ENCODE measurements at regions not wholly inside any gene's neighbourhood (a gene's known extent, or its start where the extent isn't known, plus 50 kb on each side); places are given as distances from the start of the nearest gene placed in this dataset.

GRCh38 chr14:62031504-62031903 is 269.3 kb downstream of the SNAPC1 start:
- H3K4me1 ChIP-seq (ENCODE audit: insufficient read depth, low read length): no peaks in the 10 kb centered on the region
- H3K36me3 ChIP-seq (ENCODE audit: insufficient read depth, low read length): no peaks in the 10 kb centered on the region
- no peak overlapping the region for H3K9ac ChIP-seq (ENCODE audit: low read depth, low read length)
- no peaks in the 10 kb centered on the region for H3K9me3 ChIP-seq (ENCODE audit: control insufficient read depth, insufficient read depth, low read length)

GRCh38 chr14:62053188-62053587 is 291.0 kb downstream of the SNAPC1 start:
- Histone ChIP-seq H3K4me1 (ENCODE audit: insufficient read depth, low read length) (no peaks in the 10 kb centered on the region), H3K9ac (ENCODE audit: low read depth, low read length) (no peak overlapping the region), H3K9me3 (ENCODE audit: control insufficient read depth, insufficient read depth, low read length) (no peaks in the 10 kb centered on the region; the same call in none of the 2 replicates), H3K36me3 (ENCODE audit: insufficient read depth, low read length) (no peaks in the 10 kb centered on the region)

GRCh38 chr14:62056789-62057188 is 294.6 kb downstream of the SNAPC1 start:
- H3K36me3 ChIP-seq (ENCODE audit: insufficient read depth, low read length): no peaks in the 10 kb centered on the region
- no peaks in the 10 kb centered on the region for H3K4me1 ChIP-seq (ENCODE audit: insufficient read depth, low read length)
- H3K9ac ChIP-seq (ENCODE audit: low read depth, low read length): no peak overlapping the region
- no peaks in the 10 kb centered on the region for H3K9me3 ChIP-seq (ENCODE audit: control insufficient read depth, insufficient read depth, low read length)

GRCh38 chr14:62062645-62063044 is 300.4 kb downstream of the SNAPC1 start:
- Histone ChIP-seq H3K4me1 (ENCODE audit: insufficient read depth, low read length) (peaks cover 4% of the 10 kb centered on the region; the same call in 1 of the 2 replicates), H3K36me3 (ENCODE audit: insufficient read depth, low read length) (no peaks in the 10 kb centered on the region), H3K9me3 (ENCODE audit: control insufficient read depth, insufficient read depth, low read length) (no peaks in the 10 kb centered on the region), H3K9ac (ENCODE audit: low read depth, low read length) (no peak overlapping the region)

- Histone ChIP-seq H3K4me1 (ENCODE audit: insufficient read depth, low read length) (peaks cover 4% of the 10 kb centered on the region; the same call in 1 of the 2 replicates), H3K9me3 (ENCODE audit: control insufficient read depth, insufficient read depth, low read length) (no peaks in the 10 kb centered on the region), H3K9ac (ENCODE audit: low read depth, low read length) (no peak overlapping the region), H3K36me3 (ENCODE audit: insufficient read depth, low read length) (no peaks in the 10 kb centered on the region)
These were observed 302.6 kb downstream of the SNAPC1 start for GRCh38 chr14:62064751-62065323.

- Histone ChIP-seq H3K36me3 (ENCODE audit: insufficient read depth, low read length) (no peaks in the 10 kb centered on the region), H3K9ac (ENCODE audit: low read depth, low read length) (no peak overlapping the region), H3K4me1 (ENCODE audit: insufficient read depth, low read length) (peaks cover 4% of the 10 kb centered on the region; the same call in 1 of the 2 replicates), H3K9me3 (ENCODE audit: control insufficient read depth, insufficient read depth, low read length) (no peaks in the 10 kb centered on the region)
These were observed 304.1 kb downstream of the SNAPC1 start for GRCh38 chr14:62066304-62066703.

GRCh38 chr14:62071039-62071438 is 308.8 kb downstream of the SNAPC1 start:
- Histone ChIP-seq H3K9ac (ENCODE audit: low read depth, low read length) (no peak overlapping the region), H3K36me3 (ENCODE audit: insufficient read depth, low read length) (no peaks in the 10 kb centered on the region), H3K9me3 (ENCODE audit: control insufficient read depth, insufficient read depth, low read length) (no peaks in the 10 kb centered on the region), H3K4me1 (ENCODE audit: insufficient read depth, low read length) (no peaks in the 10 kb centered on the region)

- H3K9me3 ChIP-seq (ENCODE audit: control insufficient read depth, insufficient read depth, low read length): no peaks in the 10 kb centered on the region
- no peaks in the 10 kb centered on the region for H3K4me1 ChIP-seq (ENCODE audit: insufficient read depth, low read length)
- H3K36me3 ChIP-seq (ENCODE audit: insufficient read depth, low read length): no peaks in the 10 kb centered on the region
- no peak overlapping the region for H3K9ac ChIP-seq (ENCODE audit: low read depth, low read length)
These were observed 314.1 kb downstream of the SNAPC1 start for GRCh38 chr14:62076368-62076767.

- Histone ChIP-seq H3K36me3 (ENCODE audit: insufficient read depth, low read length) (no peaks in the 10 kb centered on the region), H3K4me1 (ENCODE audit: insufficient read depth, low read length) (no peaks in the 10 kb centered on the region), H3K9me3 (ENCODE audit: control insufficient read depth, insufficient read depth, low read length) (no peaks in the 10 kb centered on the region), H3K9ac (ENCODE audit: low read depth, low read length) (no peak overlapping the region)
These were observed 314.8 kb downstream of the SNAPC1 start for GRCh38 chr14:62076825-62077605.

- Histone ChIP-seq H3K36me3 (ENCODE audit: insufficient read depth, low read length) (no peaks in the 10 kb centered on the region), H3K9me3 (ENCODE audit: control insufficient read depth, insufficient read depth, low read length) (no peaks in the 10 kb centered on the region), H3K4me1 (ENCODE audit: insufficient read depth, low read length) (no peaks in the 10 kb centered on the region), H3K9ac (ENCODE audit: low read depth, low read length) (no peak overlapping the region)
These were observed 315.5 kb downstream of the SNAPC1 start for GRCh38 chr14:62077676-62078261.

GRCh38 chr14:62079038-62079437 is 316.8 kb downstream of the SNAPC1 start:
- Histone ChIP-seq H3K9ac (ENCODE audit: low read depth, low read length) (no peak overlapping the region), H3K4me1 (ENCODE audit: insufficient read depth, low read length) (no peaks in the 10 kb centered on the region), H3K9me3 (ENCODE audit: control insufficient read depth, insufficient read depth, low read length) (no peaks in the 10 kb centered on the region), H3K36me3 (ENCODE audit: insufficient read depth, low read length) (no peaks in the 10 kb centered on the region)

- H3K4me1 ChIP-seq (ENCODE audit: insufficient read depth, low read length): no peaks in the 10 kb centered on the region
- peaks cover 5% of the 10 kb centered on the region for H3K9me3 ChIP-seq (ENCODE audit: control insufficient read depth, insufficient read depth, low read length)
- no peaks in the 10 kb centered on the region; the same call in 1 of the 2 replicates for H3K36me3 ChIP-seq (ENCODE audit: insufficient read depth, low read length)
- H3K9ac ChIP-seq (ENCODE audit: low read depth, low read length): no peak overlapping the region
These were observed 318.9 kb downstream of the SNAPC1 start for GRCh38 chr14:62081012-62081612.

GRCh38 chr14:62081951-62082350 is 319.7 kb downstream of the SNAPC1 start:
- no peak overlapping the region for H3K9ac ChIP-seq (ENCODE audit: low read depth, low read length)

GRCh38 chr14:62082779-62083178 is 320.6 kb downstream of the SNAPC1 start:
- Histone ChIP-seq H3K9me3 (ENCODE audit: control insufficient read depth, insufficient read depth, low read length) (peaks cover 5% of the 10 kb centered on the region), H3K4me1 (ENCODE audit: insufficient read depth, low read length) (no peaks in the 10 kb centered on the region), H3K9ac (ENCODE audit: low read depth, low read length) (no peak overlapping the region), H3K36me3 (ENCODE audit: insufficient read depth, low read length) (no peaks in the 10 kb centered on the region; the same call in 1 of the 2 replicates)

More at GRCh38 chr14:62081951-62082350, 319.7 kb downstream of the SNAPC1 start:
- Histone ChIP-seq H3K9me3 (ENCODE audit: control insufficient read depth, insufficient read depth, low read length) (peaks cover 5% of the 10 kb centered on the region), H3K36me3 (ENCODE audit: insufficient read depth, low read length) (no peaks in the 10 kb centered on the region; the same call in 1 of the 2 replicates), H3K4me1 (ENCODE audit: insufficient read depth, low read length) (no peaks in the 10 kb centered on the region)

Data from ES-I3 (cell line).